AG09319 (cell line): ENCODE measurements at regions not wholly inside any gene's neighbourhood (a gene's known extent, or its start where the extent isn't known, plus 50 kb on each side); places are given as distances from the start of the nearest gene placed in this dataset.

ENCODE experiments used
- DNase-seq: peaks from one replicate; pipeline ENCODE4 v3.0.0-alpha.2; 2010; ENCODE audit warnings: low read depth; ENCODE audit errors: extremely low read depth
- TF ChIP-seq, protein P1 (sequence below): IDR thresholded peaks from 2 replicates; pipeline ENCODE4 v1.5.1; 2011; ENCODE audit warnings: low read depth, mild to moderate bottlenecking, inconsistent platforms, low read length, moderate library complexity

DNA sequence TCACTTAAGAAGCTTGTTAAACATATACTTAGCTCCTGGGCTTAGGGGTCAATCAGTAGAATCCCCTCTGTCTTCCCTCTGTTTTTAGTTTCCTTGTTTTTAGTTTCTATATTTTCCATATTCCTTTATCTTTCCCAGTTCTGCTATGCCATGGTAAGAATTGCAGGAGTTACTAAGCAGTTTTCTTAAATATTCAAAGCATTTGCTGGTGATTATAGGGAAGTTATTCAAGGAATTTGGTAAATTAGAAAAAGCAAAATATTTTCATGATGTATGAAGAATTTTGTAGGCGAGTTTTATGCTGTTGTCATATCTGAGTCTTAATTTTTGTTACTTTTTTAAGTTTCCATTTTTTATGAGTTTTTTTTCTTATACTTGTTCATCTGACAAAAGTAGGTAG, 91.6 kb upstream of the NUDT6 start:
- DNase-seq, result no peak

DNA sequence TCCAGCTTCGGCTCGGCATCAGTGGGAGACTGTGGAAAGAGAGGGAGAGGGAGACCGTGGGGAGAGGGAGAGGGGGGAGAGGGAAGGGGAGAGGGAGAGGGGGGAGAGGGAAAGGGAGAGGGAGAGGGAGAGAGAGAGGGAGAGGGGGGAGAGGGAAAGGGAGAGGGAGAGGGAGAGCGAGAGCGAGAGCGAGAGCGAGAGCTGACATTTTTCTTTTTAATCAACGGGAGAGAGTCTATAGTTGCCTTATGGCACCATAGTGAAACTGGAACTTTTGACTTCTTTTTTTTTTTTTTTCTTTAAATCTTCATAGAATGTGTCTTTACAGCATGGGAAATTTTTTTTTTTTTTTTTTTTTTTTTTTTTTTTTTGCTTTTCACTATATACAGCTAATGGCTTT, 94.7 kb upstream of the NUDT6 start:
- DNase-seq, result no peak

More for the DNA sequence above, 91.6 kb upstream of the NUDT6 start:
- TF ChIP-seq, protein P1, sequence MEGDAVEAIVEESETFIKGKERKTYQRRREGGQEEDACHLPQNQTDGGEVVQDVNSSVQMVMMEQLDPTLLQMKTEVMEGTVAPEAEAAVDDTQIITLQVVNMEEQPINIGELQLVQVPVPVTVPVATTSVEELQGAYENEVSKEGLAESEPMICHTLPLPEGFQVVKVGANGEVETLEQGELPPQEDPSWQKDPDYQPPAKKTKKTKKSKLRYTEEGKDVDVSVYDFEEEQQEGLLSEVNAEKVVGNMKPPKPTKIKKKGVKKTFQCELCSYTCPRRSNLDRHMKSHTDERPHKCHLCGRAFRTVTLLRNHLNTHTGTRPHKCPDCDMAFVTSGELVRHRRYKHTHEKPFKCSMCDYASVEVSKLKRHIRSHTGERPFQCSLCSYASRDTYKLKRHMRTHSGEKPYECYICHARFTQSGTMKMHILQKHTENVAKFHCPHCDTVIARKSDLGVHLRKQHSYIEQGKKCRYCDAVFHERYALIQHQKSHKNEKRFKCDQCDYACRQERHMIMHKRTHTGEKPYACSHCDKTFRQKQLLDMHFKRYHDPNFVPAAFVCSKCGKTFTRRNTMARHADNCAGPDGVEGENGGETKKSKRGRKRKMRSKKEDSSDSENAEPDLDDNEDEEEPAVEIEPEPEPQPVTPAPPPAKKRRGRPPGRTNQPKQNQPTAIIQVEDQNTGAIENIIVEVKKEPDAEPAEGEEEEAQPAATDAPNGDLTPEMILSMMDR, result no peak

DNA sequence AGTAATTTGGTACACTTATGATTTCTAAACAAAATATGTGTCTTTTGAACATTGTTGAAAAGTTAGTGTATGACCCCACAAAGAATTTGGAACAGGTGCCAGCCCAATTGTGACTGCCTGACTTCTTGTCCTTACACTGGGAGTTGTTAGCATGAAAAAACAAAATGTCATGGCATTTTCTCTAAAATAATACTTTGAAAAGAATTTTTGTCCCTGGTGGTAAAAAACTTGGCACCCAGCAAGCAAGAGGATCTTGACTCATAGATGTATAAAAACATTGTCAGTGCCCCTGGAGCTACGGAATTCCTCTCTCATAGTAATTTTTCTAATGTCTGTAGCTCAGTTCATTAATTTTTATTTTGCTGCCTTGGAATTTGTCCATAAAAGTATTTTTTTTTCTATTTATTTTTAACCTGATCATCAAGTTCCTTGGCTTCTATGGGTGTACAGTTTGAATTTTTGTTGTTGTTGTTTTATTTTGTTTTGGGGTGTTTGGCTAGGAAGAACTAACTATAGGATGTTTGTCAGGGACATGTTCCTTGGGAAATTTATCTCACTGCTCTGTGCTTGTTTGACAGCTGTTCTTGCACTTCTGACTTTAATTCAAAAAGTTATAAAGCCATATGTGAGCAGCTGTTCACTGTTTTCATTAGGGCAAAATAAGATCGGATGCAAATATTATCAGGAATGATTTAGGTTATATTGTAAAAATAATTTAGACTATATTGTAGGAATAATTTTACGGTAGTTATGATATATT, 95.4 kb upstream of the NUDT6 start:
- TF ChIP-seq, protein P1, result no peak
- no peak for DNase-seq

More for the DNA sequence above, 94.7 kb upstream of the NUDT6 start:
- TF ChIP-seq, protein P1, result no peak

DNA sequence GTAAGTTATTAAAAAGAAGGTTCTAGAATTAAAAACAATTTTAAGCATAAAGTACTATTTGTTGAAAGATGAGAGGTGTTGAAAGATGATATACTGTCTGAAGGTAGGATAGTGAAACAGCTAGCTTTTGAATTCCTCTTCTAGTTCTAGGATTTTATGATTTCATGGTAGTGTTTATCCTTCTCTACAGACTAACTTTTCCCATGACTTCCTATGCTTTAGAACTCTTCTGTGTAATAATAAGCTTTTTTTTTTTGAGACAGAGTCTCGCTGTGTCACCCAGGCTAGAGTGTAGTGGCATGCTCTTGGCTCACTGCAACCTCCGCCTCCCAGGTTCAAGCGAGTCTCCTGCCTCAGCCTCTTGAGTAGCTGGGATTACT, 96.0 kb upstream of the NUDT6 start:
- no peak for DNase-seq
- TF ChIP-seq, protein P1, result no peak

DNA sequence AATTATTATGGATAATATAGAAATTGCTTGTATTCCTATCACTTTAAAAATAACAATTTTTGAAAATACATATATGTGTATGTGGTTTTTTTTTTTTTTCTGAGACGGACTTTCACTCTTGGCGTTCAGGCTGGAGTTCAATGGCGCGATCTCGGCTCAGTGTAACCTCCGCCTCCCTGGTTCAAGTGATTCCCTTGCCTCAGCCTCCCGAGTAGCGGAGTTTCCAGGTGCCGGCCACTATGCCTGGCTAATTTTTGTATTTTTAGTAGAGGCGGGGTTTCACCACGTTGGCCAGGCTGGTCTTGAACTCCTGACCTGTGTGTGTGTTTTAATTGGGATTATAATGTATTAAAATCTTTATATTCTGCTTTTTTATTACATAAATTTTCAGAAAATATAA, 97.9 kb upstream of the NUDT6 start:
- TF ChIP-seq, protein P1, result no peak
- DNase-seq, result no peak

DNA sequence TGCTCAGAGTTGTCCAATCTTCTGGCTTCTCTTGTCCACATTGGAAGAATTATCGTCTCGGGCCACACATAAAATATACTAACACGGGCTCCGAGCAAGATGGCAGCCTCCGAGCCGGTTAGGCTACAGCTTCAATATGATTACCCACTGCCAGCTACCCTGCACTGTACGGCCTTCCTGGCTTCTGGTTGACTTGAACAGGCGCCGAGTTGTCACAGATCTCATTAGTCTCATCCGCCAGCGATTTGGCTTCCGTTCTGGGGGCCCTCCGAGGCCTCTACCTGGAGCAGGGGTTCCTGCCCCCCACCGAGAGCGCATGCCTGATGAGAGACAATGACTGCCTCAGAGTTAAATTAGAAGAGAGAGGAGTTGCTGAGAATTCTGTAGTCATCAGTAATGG, 101.2 kb upstream of the NUDT6 start:
- TF ChIP-seq, protein P1, result no peak
- DNase-seq, result no peak

DNA sequence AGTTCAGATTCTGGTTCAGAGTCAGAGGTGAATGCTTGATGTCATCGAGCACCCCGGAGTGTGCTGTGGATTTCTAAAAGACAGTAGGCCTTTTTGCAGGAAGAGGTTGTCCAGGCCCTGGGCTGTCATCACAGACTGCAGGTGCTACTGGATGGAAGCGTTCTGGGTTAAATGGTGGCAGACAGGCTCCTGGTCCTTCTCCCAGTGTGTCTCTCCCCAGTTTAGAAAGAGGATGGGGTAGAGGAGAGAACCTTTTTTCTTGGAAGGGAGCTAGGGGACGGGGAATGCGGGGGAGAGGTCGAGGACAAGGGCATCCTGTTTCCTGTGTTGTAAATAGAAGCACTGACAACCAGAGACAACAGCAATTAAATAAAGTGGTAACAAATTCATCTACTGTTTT, 102.3 kb upstream of the NUDT6 start:
- DNase-seq, result no peak
- TF ChIP-seq, protein P1, result no peak
